HCT116 (cell line): ENCODE measurements at regions not wholly inside any gene's neighbourhood (a gene's known extent, or its start where the extent isn't known, plus 50 kb on each side); places are given as distances from the start of the nearest gene placed in this dataset.

Experiments
- ATAC-seq: fragments of 200-7000 bp; cut with Tn5 transposase; 2 replicates; pipeline ENCODE4 v1.9.1; 2020; ENCODE audit warnings: mild to moderate bottlenecking, moderate library complexity
- BruUV-seq: library from RNA; stranded (reverse); fragments of 400-500 nt; replicated peaks from 2 replicates; lab custom pipeline; 2021; lab: Mats Ljungman, UMichigan
- CTCF ChIA-PET: fragments of 300-600 bp; sonication (Branson Sonifier 250); formaldehyde crosslinking; loops from one replicate; lab custom pipeline; 2021; ENCODE audit warnings: antibody characterized with exemption; lab: Charles Lee
- POLR2A ChIA-PET: fragments of 300-600, 350-600 bp; sonication (Branson Sonifier 250); formaldehyde crosslinking; loops from one replicate; lab custom pipeline; 2021; ENCODE audit warnings: antibody characterized with exemption; lab: Charles Lee
- RAD21 ChIA-PET, 2 experiments: fragments of 300-600 bp; sonication (Branson Sonifier 250); formaldehyde crosslinking; loops; one replicate each; lab custom pipeline; 2023; ENCODE audit warnings: low total read pairs in 2 of 2; ENCODE audit not compliant: uncharacterized antibody in 2 of 2, unreplicated experiment in 2 of 2, low non-redundant PET in 1 of 2; lab: Charles Lee
- DNase-seq: peaks from one replicate; pipeline ENCODE4 v3.0.0-alpha.2; 2010; ENCODE audit warnings: low read depth, low spot score
- H2AFZ ChIP-seq: fragments of 200-600 bp; shearing (Covaris generic), sonication (generic); 2 replicates; pipeline ENCODE4 v1.6.1; 2017; ENCODE audit warnings: low read depth, mixed run types, mixed read lengths, antibody characterized with exemption, low read length; ENCODE audit not compliant: poor library complexity, severe bottlenecking
- H3K27ac ChIP-seq: 2 replicates; pipeline ENCODE4 v1.5.1; 2012; ENCODE audit warnings: low read depth, low read length
- H3K27me3 ChIP-seq: fragments of 200-600 bp; sonication (generic); 2 replicates; pipeline ENCODE4 v1.6.1; 2016; ENCODE audit warnings: mixed run types, low read length, mixed read lengths; ENCODE audit not compliant: insufficient read depth
- H3K36me3 ChIP-seq, 2 experiments: fragments of 200-500 bp in 1 of 2; fragments of 200-600 bp in 1 of 2; sonication (Bioruptor generic) in 1 of 2; sonication (generic) in 1 of 2; 2 replicates each; pipeline versions ENCODE4 v1.5.1 to v1.6.1; 2014 to 2016; ENCODE audit warnings: low read length in 2 of 2, inconsistent platforms in 1 of 2, mixed read lengths in 1 of 2, mixed run types in 1 of 2; ENCODE audit not compliant: insufficient read depth in 2 of 2, control insufficient read depth in 1 of 2
- H3K4me1 ChIP-seq, 2 experiments: fragments of 200-600 bp in 1 of 2; sonication (generic) in 1 of 2; 2 replicates each; pipeline versions ENCODE4 v1.5.1 to v1.6.1; 2012 to 2017; ENCODE audit warnings: low read length in 2 of 2, inconsistent platforms in 1 of 2, mild to moderate bottlenecking in 1 of 2, mixed read lengths in 1 of 2, mixed run types in 1 of 2, moderate library complexity in 1 of 2; ENCODE audit not compliant: insufficient read depth in 2 of 2, control insufficient read depth in 1 of 2
- H3K4me2 ChIP-seq: fragments of 200-600 bp; sonication (generic); 2 replicates; pipeline ENCODE4 v1.6.1; 2017; ENCODE audit warnings: mixed run types, low read length, mixed read lengths
- H3K4me3 ChIP-seq, 2 experiments: fragments of 200-600 bp in 1 of 2; sonication (generic) in 1 of 2; replicated peaks in 1 of 2; 2 replicates each; pipeline ENCODE4 v1.5.1; 2011 to 2016; ENCODE audit warnings: low read length in 2 of 2, control low read depth in 1 of 2, low read depth in 1 of 2, mild to moderate bottlenecking in 1 of 2, mixed read lengths in 1 of 2, mixed run types in 1 of 2
- H3K79me2 ChIP-seq: fragments of 200-600 bp; sonication (generic); 2 replicates; pipeline ENCODE4 v1.6.1; 2017; ENCODE audit warnings: mild to moderate bottlenecking, mixed run types, low read length, moderate library complexity, mixed read lengths; ENCODE audit not compliant: insufficient read depth
- H3K9ac ChIP-seq: fragments of 200-600 bp; sonication (generic); 2 replicates; pipeline ENCODE4 v1.6.1; 2016; ENCODE audit warnings: low read length, mixed read lengths
- H3K9me2 ChIP-seq: fragments of 200-600 bp; sonication (generic), shearing (Covaris generic); 2 replicates; pipeline ENCODE4 v1.6.1; 2017; ENCODE audit warnings: mixed run types, mild to moderate bottlenecking, moderate library complexity; ENCODE audit not compliant: insufficient read depth
- H3K9me3 ChIP-seq, 2 experiments: fragments of 200-500 bp in 1 of 2; fragments of 200-600 bp in 1 of 2; sonication (Bioruptor generic) in 1 of 2; sonication (generic) in 1 of 2; 2 replicates each; pipeline ENCODE4 v1.6.1; 2014 to 2017; ENCODE audit warnings: low read length in 2 of 2, mixed read lengths in 2 of 2, inconsistent platforms in 1 of 2, low read depth in 1 of 2, mild to moderate bottlenecking in 1 of 2, mixed run types in 1 of 2, moderate library complexity in 1 of 2; ENCODE audit not compliant: control insufficient read depth in 1 of 2, insufficient read depth in 1 of 2
- H4K20me1 ChIP-seq: fragments of 200-600 bp; sonication (generic), shearing (Covaris generic); 2 replicates; pipeline ENCODE4 v1.6.1; 2017; ENCODE audit warnings: mixed run types, mild to moderate bottlenecking, moderate library complexity; ENCODE audit not compliant: insufficient read depth
- ATF3 ChIP-seq: IDR thresholded peaks from 2 replicates; pipeline ENCODE4 v1.6.1; 2012
- CBX3 ChIP-seq: IDR thresholded peaks from 2 replicates; pipeline ENCODE4 v1.6.1; 2012; ENCODE audit warnings: low read depth
- CEBPB ChIP-seq: IDR thresholded peaks from 2 replicates; pipeline ENCODE4 v1.6.1; 2012; ENCODE audit warnings: low read depth
- ELF1 ChIP-seq: IDR thresholded peaks from 2 replicates; pipeline ENCODE4 v1.6.1; 2012; ENCODE audit warnings: low read depth, borderline replicate concordance
- EZH2 ChIP-seq: fragments of 200-600 bp; sonication (generic); IDR thresholded peaks from 2 replicates; pipeline ENCODE4 v1.6.1; 2017; ENCODE audit warnings: antibody characterized with exemption, mixed run types
- EZH2phosphoT487 ChIP-seq: fragments of 200-600 bp; IDR thresholded peaks from 2 replicates; pipeline ENCODE4 v1.6.1; 2018; ENCODE audit warnings: antibody characterized with exemption, borderline replicate concordance
- JUND ChIP-seq: IDR thresholded peaks from 2 replicates; pipeline ENCODE4 v1.6.1; 2012
- POLR2AphosphoS5 ChIP-seq: IDR thresholded peaks from 2 replicates; pipeline ENCODE4 v1.6.1; 2011; ENCODE audit warnings: mild to moderate bottlenecking, low read depth, low read length, moderate library complexity
- RAD21 ChIP-seq: IDR thresholded peaks from 2 replicates; pipeline ENCODE4 v1.6.1; 2012; ENCODE audit warnings: low read depth, mild to moderate bottlenecking
- SP1 ChIP-seq: IDR thresholded peaks from 2 replicates; pipeline ENCODE4 v1.6.1; 2012; ENCODE audit warnings: low read depth
- YY1 ChIP-seq: IDR thresholded peaks from 2 replicates; pipeline ENCODE4 v1.6.1; 2011; ENCODE audit warnings: low read length, low read depth, moderate library complexity, mild to moderate bottlenecking; ENCODE audit not compliant: insufficient replicate concordance; ENCODE audit errors: extremely low read depth
- ZFX ChIP-seq: fragments of 450-650 bp; IDR thresholded peaks from 2 replicates; pipeline ENCODE4 v1.6.1; 2017
- intact Hi-C: fragments of 100-400 bp; cut with micrococcal nuclease; formaldehyde crosslinking; loops from 2 replicates; pipeline ENCODE4 v1.10.0; 2022
- TF ChIP-seq, protein P1 (sequence below): IDR thresholded peaks from 2 replicates; pipeline ENCODE4 v1.6.1; 2012
- TF ChIP-seq, protein P2 (sequence below): IDR thresholded peaks from 2 replicates; pipeline ENCODE4 v1.6.1; 2012; ENCODE audit warnings: low read depth
- TF ChIP-seq, protein P3 (sequence below), 3 experiments: fragments of 200-600 bp in 1 of 3; sonication (generic) in 1 of 3; IDR thresholded peaks in 2 of 3; conservative IDR thresholded peaks in 1 of 3; 2 replicates each; pipeline ENCODE4 v1.5.1; 2012 to 2017; ENCODE audit warnings: low read depth in 2 of 3, low read length in 2 of 3, antibody characterized with exemption in 1 of 3, borderline replicate concordance in 1 of 3, control low read depth in 1 of 3, mild to moderate bottlenecking in 1 of 3, mixed read lengths in 1 of 3, mixed run types in 1 of 3, moderate library complexity in 1 of 3; ENCODE audit not compliant: insufficient read depth in 1 of 3

GRCh38 chr5:53260446-53260845 lies 150.9 kb upstream of the MOCS2 start:
- RAD21 ChIA-PET = no interaction called here
- CTCF ChIA-PET = no interaction called here
- DNase-seq (no peak), ATAC-seq (no peak)
- no peaks in the 10 kb centered on the region for H3K9me2 ChIP-seq
- H3K9me3 ChIP-seq = no peaks in the 10 kb centered on the region
- H3K4me2 ChIP-seq = no peak overlapping the region
- intact Hi-C loops = no loop called here
- no TSS peak for BruUV-seq
- H2AFZ ChIP-seq = no peak overlapping the region
- no peaks in the 10 kb centered on the region for H3K4me1 ChIP-seq
- H3K4me3 ChIP-seq = no peak overlapping the region
- H3K36me3 ChIP-seq = no peaks in the 10 kb centered on the region
- H3K79me2 ChIP-seq = no peaks in the 10 kb centered on the region
- no peaks in the 10 kb centered on the region for H3K27me3 ChIP-seq
- TF ChIP-seq ELF1 = no peak
- no peaks in the 10 kb centered on the region for H4K20me1 ChIP-seq
- H3K27ac ChIP-seq = no peak overlapping the region
- POLR2A ChIA-PET = no interaction called here
- H3K9ac ChIP-seq = no peak overlapping the region

- ATAC-seq (no peak), DNase-seq (no peak)
- TF ChIP-seq, protein P1, sequence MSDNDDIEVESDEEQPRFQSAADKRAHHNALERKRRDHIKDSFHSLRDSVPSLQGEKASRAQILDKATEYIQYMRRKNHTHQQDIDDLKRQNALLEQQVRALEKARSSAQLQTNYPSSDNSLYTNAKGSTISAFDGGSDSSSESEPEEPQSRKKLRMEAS = no peak
- TF ChIP-seq CBX3 (no peak), EZH2phosphoT487 (no peak), RAD21 (no peak), JUND (no peak), YY1 (no peak), ZFX (no peak), CEBPB (no peak), ATF3 (no peak), EZH2 (no peak), SP1 (no peak), POLR2AphosphoS5 (no peak)
- TF ChIP-seq, protein P2, sequence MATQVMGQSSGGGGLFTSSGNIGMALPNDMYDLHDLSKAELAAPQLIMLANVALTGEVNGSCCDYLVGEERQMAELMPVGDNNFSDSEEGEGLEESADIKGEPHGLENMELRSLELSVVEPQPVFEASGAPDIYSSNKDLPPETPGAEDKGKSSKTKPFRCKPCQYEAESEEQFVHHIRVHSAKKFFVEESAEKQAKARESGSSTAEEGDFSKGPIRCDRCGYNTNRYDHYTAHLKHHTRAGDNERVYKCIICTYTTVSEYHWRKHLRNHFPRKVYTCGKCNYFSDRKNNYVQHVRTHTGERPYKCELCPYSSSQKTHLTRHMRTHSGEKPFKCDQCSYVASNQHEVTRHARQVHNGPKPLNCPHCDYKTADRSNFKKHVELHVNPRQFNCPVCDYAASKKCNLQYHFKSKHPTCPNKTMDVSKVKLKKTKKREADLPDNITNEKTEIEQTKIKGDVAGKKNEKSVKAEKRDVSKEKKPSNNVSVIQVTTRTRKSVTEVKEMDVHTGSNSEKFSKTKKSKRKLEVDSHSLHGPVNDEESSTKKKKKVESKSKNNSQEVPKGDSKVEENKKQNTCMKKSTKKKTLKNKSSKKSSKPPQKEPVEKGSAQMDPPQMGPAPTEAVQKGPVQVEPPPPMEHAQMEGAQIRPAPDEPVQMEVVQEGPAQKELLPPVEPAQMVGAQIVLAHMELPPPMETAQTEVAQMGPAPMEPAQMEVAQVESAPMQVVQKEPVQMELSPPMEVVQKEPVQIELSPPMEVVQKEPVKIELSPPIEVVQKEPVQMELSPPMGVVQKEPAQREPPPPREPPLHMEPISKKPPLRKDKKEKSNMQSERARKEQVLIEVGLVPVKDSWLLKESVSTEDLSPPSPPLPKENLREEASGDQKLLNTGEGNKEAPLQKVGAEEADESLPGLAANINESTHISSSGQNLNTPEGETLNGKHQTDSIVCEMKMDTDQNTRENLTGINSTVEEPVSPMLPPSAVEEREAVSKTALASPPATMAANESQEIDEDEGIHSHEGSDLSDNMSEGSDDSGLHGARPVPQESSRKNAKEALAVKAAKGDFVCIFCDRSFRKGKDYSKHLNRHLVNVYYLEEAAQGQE = no peak
- TF ChIP-seq, protein P3, sequence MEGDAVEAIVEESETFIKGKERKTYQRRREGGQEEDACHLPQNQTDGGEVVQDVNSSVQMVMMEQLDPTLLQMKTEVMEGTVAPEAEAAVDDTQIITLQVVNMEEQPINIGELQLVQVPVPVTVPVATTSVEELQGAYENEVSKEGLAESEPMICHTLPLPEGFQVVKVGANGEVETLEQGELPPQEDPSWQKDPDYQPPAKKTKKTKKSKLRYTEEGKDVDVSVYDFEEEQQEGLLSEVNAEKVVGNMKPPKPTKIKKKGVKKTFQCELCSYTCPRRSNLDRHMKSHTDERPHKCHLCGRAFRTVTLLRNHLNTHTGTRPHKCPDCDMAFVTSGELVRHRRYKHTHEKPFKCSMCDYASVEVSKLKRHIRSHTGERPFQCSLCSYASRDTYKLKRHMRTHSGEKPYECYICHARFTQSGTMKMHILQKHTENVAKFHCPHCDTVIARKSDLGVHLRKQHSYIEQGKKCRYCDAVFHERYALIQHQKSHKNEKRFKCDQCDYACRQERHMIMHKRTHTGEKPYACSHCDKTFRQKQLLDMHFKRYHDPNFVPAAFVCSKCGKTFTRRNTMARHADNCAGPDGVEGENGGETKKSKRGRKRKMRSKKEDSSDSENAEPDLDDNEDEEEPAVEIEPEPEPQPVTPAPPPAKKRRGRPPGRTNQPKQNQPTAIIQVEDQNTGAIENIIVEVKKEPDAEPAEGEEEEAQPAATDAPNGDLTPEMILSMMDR (IDR thresholded peaks at IDR 0.05 in 2 of 3, conservative IDR thresholded peaks at IDR 0.05 in 1 of 3; ENCODE audit: borderline replicate concordance in 1 of 3, insufficient read depth in 1 of 3, low read depth in 2 of 3, low read length in 2 of 3) = no peak
- Histone ChIP-seq H3K27ac (no peak overlapping the region), H2AFZ (no peak overlapping the region), H3K9ac (no peak overlapping the region), H3K36me3 (no peaks in the 10 kb centered on the region), H3K79me2 (no peaks in the 10 kb centered on the region), H4K20me1 (no peaks in the 10 kb centered on the region), H3K27me3 (no peaks in the 10 kb centered on the region), H3K9me2 (no peaks in the 10 kb centered on the region), H3K9me3 (no peaks in the 10 kb centered on the region), H3K4me3 (no peak overlapping the region), H3K4me2 (no peak overlapping the region), H3K4me1 (no peaks in the 10 kb centered on the region)
- ChIA-PET RAD21 (no interaction called here), POLR2A (no interaction called here), CTCF (no interaction called here)
- intact Hi-C loops = no loop called here
- no TSS peak for BruUV-seq
Observed at GRCh38 chr5:53261245-53261644, 151.7 kb upstream of the MOCS2 start.
